DMS 273 (cell line): ENCODE measurements at regions not wholly inside any gene's neighbourhood (a gene's known extent, or its start where the extent isn't known, plus 50 kb on each side); places are given as distances from the start of the nearest gene placed in this dataset.

Experiments used
- DNase-seq: peaks from one replicate; lab custom pipeline; 2025; ENCODE audit not compliant: unreplicated experiment; lab: John Stamatoyannopoulos, UW

- no peak for DNase-seq
These were observed 503.2 kb upstream of the JARID2 start for GRCh38 chr6:14742680-14743079.

GRCh38 chr6:14743144-14743473 is 502.8 kb upstream of the JARID2 start:
- no peak for DNase-seq

- no peak for DNase-seq
These were observed 502.2 kb upstream of the JARID2 start for GRCh38 chr6:14743474-14744211.

- DNase-seq = no peak
These were observed 501.7 kb upstream of the JARID2 start for GRCh38 chr6:14744212-14744556.

- DNase-seq = no peak
These were observed 499.6 kb upstream of the JARID2 start for GRCh38 chr6:14746139-14746837.

GRCh38 chr6:14747881-14748520 is 497.9 kb upstream of the JARID2 start:
- DNase-seq = no peak

GRCh38 chr6:14748679-14749078 is 497.2 kb upstream of the JARID2 start:
- DNase-seq = no peak

GRCh38 chr6:14750059-14750661 is 495.7 kb upstream of the JARID2 start:
- DNase-seq = no peak

- no peak for DNase-seq
These were observed 494.2 kb upstream of the JARID2 start for GRCh38 chr6:14751645-14752175.

- DNase-seq = no peak
These were observed 490.9 kb upstream of the JARID2 start for GRCh38 chr6:14754751-14755513.

GRCh38 chr6:14756340-14756739 is 489.5 kb upstream of the JARID2 start:
- no peak for DNase-seq

GRCh38 chr6:14757014-14757413 is 488.9 kb upstream of the JARID2 start:
- no peak for DNase-seq

- no peak for DNase-seq
These were observed 488.5 kb upstream of the JARID2 start for GRCh38 chr6:14757418-14757817.

GRCh38 chr6:14758421-14759081 is 487.3 kb upstream of the JARID2 start:
- DNase-seq = no peak

GRCh38 chr6:14759976-14760672 is 485.7 kb upstream of the JARID2 start:
- DNase-seq = no peak

GRCh38 chr6:14762077-14762476 is 483.8 kb upstream of the JARID2 start:
- DNase-seq = no peak

GRCh38 chr6:14763139-14763538 is 482.7 kb upstream of the JARID2 start:
- DNase-seq = peak; percentile 34

- DNase-seq = no peak
These were observed 482.3 kb upstream of the JARID2 start for GRCh38 chr6:14763616-14764015.

GRCh38 chr6:14765106-14765505 is 480.8 kb upstream of the JARID2 start:
- DNase-seq = no peak
